ENCODE measurements at regions not wholly inside any gene's neighbourhood (a gene's known extent, or its start where the extent isn't known, plus 50 kb on each side); places are given as distances from the start of the nearest gene placed in this dataset.

DNA sequence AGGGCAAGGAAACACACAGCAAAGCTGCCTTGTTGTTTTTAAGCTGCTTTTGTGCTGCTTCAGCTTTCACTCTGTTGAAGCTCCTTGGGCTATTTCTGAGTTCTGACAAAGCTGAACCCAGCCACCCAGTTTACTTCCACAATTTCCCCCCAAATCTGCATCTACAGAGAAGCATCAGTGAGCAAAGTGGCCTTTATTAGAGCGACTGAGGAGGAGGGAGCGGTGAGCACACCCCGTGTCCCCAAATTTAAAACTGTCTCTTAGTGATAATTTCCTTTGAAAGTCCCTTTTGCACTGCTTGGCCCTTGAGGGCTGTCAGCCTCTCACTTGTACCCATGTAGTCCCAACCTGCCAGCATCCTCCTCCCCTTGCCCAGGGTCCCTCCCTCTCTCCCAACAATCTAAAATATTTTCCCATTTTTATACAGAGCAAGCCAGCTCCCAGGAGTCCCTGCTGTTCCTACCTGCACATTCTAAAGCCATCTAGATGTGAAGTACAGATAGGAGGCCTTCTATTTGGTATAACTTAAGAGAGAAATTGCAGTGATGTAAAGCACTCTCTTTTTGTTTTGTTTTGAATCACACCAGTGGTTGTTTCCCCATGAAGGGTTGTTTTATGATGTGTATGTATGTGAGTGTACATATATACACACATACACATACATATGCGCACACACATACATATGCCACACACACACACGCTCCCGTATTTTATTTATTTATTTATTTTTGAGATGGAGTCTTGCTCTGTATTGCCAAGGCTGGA lies 313.5 kb downstream of the TLE4 start:
- no peak for DNase-seq

DNA sequence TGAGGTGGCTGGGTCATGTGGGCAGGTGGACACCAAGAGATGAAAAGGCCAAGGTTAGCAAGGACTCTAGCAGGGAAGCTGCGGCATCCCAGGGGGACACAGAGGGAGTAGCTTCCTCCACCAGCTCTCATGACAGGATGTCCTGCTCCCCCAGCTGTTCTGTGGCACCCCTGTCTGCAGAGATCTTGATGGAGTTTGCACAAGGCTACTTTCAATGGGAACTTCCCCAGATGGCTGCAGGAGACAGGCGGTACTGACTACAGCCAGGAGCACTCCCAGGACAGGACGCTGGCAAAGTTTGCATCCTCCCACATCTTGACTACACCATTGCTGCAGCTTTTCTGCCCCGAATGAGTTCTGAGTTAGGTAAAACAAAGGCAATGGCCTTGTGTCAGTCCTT lies 312.8 kb downstream of the TLE4 start:
- no peak for DNase-seq

DNA sequence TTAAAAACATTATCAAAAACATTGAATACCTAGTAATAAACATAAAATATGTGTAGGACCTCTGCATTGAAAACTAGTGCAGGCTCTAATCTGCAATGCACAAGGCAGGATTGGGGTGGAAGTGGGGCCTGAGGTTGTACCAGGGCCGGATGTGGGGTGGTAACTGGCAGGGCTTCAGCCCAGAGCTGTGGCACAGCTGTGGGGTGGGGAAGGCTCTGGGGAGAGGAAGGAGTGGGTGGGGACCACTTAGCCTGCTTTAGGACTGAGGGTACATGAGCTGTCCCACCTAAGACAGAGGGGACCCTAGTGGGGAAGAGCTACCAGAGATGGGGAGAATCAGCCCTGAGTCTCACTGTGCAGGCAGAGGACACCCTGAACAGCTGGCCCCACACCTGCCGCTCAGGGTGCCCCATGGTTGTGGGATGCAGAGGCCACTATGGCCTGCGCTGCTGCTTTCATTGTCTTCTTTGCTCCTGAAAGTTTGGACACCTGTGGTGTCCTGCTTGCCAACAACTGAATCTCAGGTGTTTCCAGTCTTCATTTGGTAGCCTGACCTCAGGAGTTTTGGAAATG lies 311.4 kb downstream of the TLE4 start:
- DNase-seq: no peak

DNA sequence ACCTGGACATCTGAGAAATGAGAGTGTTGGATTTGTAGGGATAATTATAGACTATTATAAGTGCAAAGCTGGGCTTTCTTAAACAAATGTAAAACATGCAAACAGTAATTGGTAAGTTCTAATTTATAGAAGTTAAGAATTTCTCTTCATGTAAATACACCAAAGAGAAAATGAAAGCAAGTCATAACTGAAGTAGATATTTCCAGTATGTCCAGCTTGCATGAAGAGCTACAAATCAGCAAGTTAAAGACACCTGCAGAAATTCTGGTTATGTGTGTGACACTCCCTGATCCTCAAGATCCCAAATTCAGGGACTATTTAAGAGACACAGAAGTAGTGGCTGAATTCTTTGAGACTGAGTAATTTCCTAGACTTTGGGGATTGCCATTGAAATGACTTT lies 308.9 kb downstream of the TLE4 start:
- no peak for DNase-seq

DNA sequence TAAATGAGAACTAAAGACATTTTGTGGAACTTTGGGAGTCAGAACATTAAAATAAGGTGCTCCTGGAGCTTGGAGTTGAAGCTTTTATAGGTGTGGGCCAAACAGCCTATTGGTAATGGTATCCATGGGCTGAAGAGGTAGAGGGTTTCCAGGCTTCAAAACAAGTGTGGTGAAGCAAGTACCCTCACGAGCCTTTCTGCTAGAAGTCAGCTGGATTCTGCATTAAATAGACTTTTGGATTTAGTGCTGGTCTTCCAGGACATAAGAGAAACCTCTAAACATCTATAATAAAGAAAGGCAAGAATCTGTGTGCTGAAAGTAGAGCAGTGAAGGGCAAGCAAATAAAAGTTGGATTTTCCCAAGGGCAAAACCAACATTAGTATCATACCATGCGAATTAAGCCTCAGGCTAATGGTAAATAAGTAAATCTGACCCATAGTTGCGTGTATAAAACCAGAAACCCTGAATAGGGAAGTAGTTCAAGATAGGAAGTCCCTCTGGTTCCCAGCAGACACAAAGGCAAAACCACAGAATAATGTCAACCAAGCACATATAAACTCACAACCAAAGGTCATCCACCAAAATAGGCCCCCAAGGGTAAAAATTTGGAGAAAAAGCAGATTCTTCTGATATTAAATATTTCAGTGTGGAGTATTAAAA lies 306.3 kb downstream of the TLE4 start:
- no peak for DNase-seq

DNA sequence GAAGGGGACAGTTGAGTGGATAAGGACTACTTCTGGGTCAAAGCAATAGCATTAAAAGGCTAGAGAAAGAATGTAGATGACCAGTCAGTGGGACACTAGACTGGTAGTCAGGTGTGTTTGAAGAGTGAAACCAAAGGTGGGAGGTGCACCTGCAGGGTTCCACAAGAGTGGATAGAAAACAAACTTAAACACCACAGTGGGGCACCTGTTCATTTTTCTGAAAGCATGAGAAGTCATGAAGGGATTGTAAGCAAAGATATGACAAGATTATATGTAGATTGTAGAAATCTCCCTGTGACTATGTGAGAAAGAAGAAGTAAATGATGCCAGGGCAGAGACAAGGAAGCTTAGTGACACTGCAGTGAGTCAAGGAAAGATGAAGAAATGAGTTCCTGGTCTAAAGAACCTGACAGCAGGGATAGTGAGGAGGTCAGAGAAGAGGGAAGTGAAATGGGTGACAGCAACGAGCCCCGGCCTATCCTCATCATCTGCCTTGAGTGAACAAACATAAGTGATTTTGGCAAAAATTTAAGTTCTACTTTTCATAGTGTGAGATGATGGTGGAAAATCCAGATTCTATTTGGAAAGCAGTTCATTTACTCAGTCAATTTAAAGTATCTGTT lies 296.9 kb downstream of the TLE4 start:
- DNase-seq: peak; percentile 33

DNA sequence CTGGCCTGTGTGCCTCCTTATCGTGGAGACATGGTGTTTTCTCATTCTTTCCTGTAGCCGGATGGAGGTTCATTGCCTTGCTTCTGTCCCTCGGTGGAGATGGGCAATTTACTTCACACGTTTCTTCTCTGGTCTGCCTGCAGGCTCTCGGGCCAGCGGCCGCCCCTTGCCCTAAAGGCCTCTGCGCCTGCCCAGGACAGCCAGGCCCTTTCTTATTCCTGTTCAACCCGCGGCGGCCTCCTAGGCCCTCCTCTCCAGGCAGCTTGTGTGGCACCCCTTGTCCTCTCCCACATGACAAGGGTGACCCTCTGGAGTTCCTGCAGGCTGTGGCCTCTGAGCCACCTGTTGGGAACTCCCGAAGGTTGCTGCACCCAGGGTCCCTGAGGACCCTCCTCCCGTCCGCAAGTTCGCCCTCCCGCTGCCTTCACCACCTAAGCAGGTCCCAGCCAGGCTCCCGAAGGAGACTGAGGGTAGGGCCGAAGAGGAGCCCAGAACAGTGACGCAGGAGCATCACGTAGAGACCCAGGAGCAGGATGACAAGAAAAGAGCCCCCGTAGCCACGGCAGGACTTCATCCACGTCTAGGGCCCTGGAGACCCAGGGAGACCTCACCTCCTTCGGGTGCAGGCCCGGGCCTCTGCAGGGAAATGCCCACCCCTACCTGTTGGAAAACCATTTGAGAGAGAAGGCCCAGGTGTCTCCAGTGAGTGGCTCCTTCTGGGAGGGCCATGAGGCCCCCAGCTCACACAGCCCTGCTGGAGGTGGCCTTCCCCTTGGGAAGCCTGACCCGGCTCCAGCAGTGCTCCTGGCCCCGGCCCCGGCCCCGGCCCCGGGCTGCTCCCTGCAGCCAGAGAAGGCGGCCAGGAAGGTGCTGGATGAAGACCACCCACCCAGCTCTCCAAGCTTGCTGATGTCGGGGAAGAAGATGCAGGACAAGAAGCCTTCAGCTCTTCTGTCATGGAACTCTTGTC lies 291.4 kb downstream of the TLE4 start:
- DNase-seq: no peak

DNA sequence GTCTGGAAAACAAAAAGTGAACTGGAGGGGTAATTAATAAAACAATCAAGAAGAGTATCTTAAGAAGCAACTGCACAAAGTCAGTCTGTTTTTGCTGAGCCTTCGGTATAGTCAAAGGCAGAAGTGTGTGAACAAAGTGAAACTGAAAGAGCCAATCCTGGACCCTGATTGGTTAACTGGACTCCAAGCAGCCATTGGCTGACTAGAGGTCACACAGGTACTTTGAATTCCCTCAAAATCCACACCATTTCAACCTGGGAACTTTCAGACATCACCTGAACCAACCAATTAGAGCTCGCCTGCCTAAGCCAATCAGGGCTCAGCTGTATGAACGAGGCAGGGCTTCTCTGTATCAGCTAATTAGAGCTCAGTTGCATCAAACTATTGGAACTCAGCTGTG lies 286.7 kb downstream of the TLE4 start:
- DNase-seq: no peak

DNA sequence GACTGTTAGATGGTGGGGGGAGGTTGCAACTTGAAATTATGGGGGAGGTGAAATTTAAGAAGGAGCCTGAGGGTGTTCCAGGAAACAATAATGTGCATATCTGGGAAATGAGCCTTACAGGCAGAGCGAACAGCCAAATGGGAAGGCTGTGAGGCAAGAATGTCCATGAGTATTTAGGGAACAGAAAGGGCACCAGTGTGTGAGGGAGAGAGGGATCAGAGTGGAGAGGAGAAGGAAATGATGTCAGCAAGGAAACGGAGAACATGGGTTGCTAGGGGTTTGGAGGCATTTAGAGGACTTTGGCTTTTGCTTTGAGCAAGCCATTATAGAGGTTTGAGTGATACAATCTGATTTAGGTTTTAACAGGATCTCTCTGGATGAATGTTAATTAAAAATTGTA lies 285.4 kb downstream of the TLE4 start:
- no peak for DNase-seq

DNA sequence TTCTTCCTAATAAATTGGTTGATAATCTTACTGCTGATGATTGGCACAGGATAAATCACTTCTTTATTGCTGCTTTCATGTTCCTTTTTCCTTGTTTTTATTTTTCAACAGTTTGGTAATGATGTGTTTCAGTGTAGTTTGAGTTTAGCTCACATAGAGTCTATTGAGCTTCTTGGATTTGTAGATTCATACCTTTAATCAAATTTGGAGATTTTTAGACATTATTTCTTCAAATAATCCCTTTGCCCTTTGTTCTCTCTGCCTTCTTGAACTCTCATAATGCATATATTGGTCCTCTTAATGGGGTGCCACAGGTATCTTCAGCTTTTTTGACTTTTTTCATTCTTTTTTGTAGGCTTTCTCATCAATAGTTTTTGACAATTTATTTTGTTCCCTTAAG lies 275.3 kb downstream of the TLE4 start:
- no peak for DNase-seq

DNA sequence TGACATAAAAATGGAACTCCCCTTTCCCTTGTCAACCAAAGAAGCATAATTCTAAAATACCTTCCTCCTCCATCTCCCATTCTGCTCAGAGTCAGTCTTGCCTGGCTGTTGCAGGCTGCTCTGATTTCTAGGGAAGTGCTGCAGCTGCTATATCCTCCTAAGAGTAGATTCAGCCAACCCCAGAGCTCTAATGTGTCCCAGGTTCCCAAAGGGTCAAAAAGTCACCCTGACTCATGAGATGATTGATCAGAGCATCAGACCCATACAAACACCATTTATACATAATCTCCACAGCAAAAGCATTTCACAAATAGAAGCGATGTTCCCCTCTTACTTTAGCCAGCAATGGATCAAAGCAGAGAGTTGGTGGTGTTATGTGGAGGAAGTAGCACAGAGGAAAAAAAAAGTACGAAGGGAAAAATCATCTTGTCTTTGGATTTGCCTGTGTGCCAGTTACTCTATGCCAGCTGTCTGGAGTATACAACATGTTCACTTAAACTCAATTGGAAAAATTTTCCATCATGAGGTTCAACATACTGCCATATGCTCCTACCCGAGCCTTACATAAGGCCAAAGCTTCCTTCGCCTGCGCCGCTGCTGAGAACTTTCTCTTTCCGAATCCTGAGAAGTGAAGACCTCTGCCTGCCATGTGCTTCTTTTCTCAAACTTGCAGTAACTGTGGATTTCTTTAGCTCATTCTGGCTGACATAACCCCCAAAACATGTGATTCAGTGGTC lies 258.0 kb downstream of the TLE4 start:
- DNase-seq: no peak

DNA sequence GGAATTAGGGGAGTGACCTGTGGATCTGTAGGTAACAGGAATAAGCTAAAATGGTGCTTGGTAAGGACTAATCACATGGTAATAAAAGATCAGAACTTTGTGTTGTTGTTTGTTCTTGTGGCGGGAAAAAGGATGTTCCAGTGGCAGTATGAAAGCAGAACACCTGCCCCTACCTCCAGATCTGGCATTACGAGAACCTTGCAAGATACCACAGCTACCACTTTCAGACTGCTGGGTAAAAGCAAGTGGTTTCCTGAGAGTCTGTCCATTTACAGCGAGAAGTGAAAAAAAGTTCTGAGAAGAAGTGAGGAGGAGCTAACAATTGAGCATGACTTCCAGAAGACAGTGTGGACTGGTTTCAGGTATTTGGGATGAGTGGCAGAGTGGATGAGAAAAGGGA lies 252.5 kb downstream of the TLE4 start:
- no peak for DNase-seq

DNA sequence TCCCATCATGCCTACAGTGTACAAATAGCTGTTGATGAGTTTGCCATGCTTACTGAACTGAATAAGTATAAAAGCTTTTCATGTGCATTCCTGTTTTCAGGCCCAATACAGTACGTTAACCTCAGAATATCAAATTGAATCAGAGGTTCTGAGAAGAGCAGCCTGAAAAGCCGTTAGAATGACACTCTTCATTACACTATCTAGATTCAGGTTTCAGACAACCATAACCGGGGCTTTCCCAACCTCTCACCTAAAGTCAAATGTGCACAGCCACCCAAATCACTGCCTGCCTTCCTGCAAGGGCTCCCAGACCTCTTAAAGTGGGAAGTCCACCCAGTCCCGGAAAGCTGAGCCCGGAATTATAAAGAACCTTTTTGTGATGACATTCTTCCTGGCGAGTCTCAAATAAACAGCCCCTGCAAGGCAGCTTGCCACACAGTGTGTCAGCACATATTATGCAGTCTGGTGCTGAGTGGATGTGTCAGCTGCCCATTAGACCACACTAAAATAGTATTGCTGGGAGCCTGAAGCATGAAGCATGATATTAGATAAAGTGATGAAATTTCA lies 245.8 kb downstream of the TLE4 start:
- DNase-seq: no peak

DNA sequence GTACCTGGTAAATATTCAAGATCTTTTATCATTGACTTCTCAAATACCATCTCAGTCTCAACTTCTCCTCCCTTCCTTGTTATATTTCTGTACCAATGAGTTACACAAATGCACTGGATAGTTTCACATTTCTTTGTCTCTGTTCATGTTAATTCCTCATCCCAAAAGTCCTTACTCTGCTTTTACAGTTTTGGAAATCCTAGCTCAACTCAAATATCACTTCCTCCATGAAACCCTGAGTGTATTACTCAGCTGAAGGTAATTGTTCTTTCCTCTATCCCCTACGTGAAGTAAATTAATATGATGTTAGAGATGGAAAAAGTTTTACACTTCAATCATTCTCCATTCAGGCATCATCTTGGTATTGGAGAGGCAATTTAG lies 241.5 kb downstream of the TLE4 start:
- DNase-seq: no peak

DNA sequence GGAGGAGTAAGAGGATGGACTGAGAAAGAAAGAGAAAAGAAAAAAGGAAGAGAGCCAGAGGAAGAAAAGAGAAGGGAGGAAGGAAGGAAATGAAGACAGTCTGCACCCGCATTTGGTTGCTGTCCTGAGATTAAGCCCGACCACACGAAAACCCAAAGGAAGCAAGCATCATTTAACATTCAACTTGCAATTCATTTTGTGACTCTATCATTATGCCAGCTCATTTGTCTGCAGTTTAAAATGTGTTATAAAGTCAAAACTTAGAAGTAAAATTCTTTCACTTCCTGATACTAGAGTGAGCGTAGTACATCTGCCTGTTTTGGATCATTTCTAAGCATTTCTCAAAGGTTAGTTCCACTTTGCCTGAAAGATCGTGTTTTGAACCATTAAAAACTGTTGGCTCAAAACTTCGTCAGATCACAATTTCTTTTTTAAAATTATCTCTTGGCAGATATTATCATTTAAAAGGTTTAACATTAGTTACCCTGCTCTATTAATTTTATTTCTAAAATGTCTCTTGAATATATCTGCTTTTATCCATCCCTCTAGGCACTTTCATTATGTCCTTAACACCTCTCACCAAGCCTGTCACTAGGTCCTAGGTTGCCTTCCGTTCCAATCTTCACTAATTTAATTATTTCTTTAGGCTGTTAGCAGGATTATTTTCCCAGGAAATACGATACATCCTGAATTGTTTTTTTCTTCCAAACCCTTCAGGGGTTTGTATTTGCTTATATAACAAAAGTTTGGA lies 240.9 kb downstream of the TLE4 start:
- no peak for DNase-seq

DNA sequence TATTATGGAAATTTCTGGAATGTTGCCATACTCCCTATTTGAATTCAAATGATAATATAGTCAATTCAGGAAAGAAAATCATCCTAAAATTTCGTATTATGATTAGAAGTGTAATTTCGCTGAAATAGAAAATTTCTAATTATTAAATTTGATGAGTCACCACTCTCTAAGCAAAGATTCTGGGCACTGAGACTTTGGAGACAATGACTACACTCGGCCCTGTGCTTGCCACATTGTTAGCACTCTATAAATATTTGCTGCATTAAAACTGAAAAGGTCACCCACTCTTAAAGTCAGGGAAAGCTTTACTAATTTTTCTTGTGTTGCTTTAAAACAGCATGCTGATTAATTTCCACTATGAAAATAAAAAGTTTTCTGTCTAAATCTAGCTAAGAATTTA lies 240.3 kb downstream of the TLE4 start:
- DNase-seq: no peak

DNA sequence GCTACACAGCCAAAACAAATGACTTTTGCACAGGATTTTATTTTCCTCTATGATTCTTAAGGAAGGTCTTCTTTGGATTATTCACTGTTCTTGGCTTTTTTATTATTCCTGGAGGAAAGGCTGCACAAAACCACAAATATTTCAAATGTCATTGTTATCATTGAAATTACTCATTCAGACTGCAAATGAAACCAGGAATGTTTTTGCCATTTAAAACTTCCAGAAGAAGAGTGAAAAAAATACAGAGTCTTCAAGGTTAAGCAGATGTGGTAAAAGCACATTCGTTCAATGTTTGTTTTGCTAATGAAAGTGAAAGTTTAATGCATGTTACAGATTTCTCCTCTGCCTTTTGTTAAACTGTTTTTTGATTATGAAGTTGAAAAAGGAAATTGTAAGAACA lies 238.2 kb downstream of the TLE4 start:
- DNase-seq: no peak

DNA sequence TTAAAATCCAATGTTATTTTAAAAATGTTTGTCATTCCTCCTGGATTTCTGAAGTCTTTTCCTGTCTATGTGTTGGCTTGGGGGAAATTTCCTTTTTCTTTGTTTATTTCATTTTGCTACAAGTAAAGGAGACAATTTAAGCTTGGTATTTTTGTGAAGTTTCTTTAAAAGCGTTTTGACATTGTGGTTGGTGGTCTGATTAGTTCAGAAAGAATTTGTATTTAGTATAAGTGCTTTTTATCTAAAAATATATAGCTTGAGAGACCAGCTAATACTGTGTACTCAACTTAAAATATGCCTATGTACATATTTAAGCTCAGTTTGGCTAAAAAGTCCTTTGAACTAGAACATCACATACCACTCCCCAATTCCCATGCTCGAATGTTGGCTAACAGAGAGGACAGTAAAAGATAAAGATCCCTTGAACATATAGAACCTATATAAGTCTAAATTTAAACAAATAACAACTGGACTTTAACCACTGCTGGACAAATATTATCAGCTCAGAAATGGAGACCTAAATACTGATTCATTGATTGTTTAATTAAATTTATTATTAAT lies 237.6 kb downstream of the TLE4 start:
- no peak for DNase-seq

DNA sequence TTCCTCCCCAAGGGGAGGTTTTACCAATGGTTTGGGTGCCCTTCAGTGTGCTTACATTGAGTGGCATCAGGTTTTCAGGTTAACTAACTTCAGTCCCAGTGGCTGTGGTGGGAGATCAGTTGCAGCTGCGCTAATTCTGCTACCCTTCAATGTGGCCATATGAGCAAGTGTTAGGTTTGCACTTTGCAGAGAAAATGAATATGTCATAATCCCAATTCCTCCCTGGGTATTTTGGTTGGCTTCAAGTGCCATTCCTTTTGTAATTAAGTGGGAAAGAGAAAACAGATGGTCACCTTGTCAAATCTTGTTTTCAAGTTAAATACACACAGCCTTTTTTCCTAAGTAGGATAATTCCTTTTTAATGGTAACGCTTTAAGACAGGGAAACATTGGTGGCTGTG lies 236.2 kb downstream of the TLE4 start:
- no peak for DNase-seq

DNA sequence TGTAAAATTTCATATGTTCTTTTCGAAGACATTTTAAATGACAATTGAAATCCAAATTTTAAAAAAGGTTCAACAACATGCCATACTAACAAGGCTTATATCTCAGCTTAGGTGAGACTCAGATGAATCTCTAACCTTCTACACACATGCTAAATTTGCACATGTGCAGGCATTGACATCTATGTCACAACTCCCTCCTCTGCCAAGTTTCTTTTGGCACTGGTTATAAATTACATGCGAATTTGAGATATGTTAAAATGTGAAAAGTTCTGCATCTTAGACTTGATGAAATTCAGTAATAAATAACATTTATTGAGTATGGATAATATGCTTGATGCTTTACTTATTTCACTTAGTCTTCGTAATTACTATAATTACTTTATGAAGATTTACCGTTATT lies 234.3 kb downstream of the TLE4 start:
- DNase-seq: no peak

DNA sequence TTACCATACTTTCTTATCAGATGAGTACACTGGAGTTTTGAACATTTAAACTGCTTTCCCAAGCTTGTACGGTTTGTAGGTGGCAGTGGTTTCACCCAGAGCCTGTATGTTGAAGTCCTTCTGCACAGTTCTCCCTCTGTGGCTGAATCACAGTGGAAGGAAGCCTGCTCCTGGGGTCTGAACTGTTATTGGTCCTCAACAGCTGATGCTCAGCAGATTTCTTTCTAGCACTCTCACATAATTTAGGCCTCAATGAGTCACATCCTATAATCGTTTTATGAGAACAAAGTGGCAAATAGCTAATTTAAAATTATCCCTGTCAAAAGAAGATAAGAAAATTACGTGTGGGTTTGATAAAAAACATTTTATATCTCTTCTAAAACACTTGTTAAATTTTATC lies 229.7 kb downstream of the TLE4 start:
- no peak for DNase-seq

Data from SIG-M5 (cell line).